PC-3 (cell line): ENCODE measurements at regions not wholly inside any gene's neighbourhood (a gene's known extent, or its start where the extent isn't known, plus 50 kb on each side); places are given as distances from the start of the nearest gene placed in this dataset.

ENCODE experiments used
- ATAC-seq: fragments of 200-7000 bp; cut with Tn5 transposase; 2 replicates; pipeline ENCODE4 v1.9.1; 2020; ENCODE audit warnings: mild to moderate bottlenecking, moderate library complexity
- BruUV-seq: library from RNA; stranded (reverse); fragments of 400-500 nt; replicated peaks from 2 replicates; lab custom pipeline; 2021; lab: Mats Ljungman, UMichigan
- CTCF ChIA-PET: fragments of 300-600 bp; sonication (Branson Sonifier 250); formaldehyde crosslinking; loops from one replicate; lab custom pipeline; 2022; ENCODE audit warnings: antibody characterized with exemption; lab: Charles Lee
- POLR2A ChIA-PET: fragments of 300-600 bp; sonication (Branson Sonifier 250); formaldehyde crosslinking; loops from one replicate; lab custom pipeline; 2022; ENCODE audit warnings: antibody characterized with exemption; ENCODE audit not compliant: unreplicated experiment; lab: Charles Lee
- DNase-seq: peaks from one replicate; pipeline ENCODE4 v3.0.0-alpha.2; 2015
- H2AFZ ChIP-seq: fragments of 300-600 bp; sonication (generic); 2 replicates; pipeline ENCODE4 v1.6.0; 2016; ENCODE audit warnings: antibody characterized with exemption, low read length
- H3F3A ChIP-seq: fragments of 300-600 bp; sonication (generic); one replicate; pipeline ENCODE4 v1.6.0; 2017; ENCODE audit warnings: antibody characterized with exemption, low read length, control low read depth, mild to moderate bottlenecking; ENCODE audit not compliant: unreplicated experiment
- H3K27ac ChIP-seq: fragments of 300-600 bp; sonication (generic); 2 replicates; pipeline ENCODE4 v1.5.1; 2016; ENCODE audit warnings: mild to moderate bottlenecking, low read length
- H3K27me3 ChIP-seq: fragments of 300-600 bp; sonication (generic); 2 replicates; pipeline ENCODE4 v1.6.1; 2016; ENCODE audit warnings: low read length, mixed read lengths
- H3K36me3 ChIP-seq: fragments of 300-600 bp; sonication (generic); 2 replicates; pipeline ENCODE4 v1.6.1; 2016; ENCODE audit warnings: low read depth, mixed run types, low read length, mixed read lengths
- H3K4me1 ChIP-seq: fragments of 300-600 bp; sonication (generic); 2 replicates; pipeline ENCODE4 v1.5.1; 2016; ENCODE audit warnings: low read length; ENCODE audit not compliant: insufficient read depth
- H3K4me2 ChIP-seq: fragments of 300-600 bp; sonication (generic); 2 replicates; pipeline ENCODE4 v1.6.0; 2016; ENCODE audit warnings: low read length
- H3K4me3 ChIP-seq: fragments of 300-600 bp; sonication (generic); 2 replicates; pipeline ENCODE4 v1.5.1; 2016; ENCODE audit warnings: mild to moderate bottlenecking, low read length, mixed read lengths
- H3K79me2 ChIP-seq: fragments of 300-600 bp; sonication (generic); 2 replicates; pipeline ENCODE4 v1.6.1; 2017; ENCODE audit warnings: low read length, mixed read lengths
- H3K9ac ChIP-seq: fragments of 300-600 bp; sonication (generic); 2 replicates; pipeline ENCODE4 v1.6.0; 2016; ENCODE audit warnings: mild to moderate bottlenecking, low read length
- H3K9me2 ChIP-seq: fragments of 300-600 bp; sonication (generic); replicated peaks from 2 replicates; pipeline ENCODE4 v1.6.1; 2016; ENCODE audit warnings: mixed run types, low read length, mixed read lengths
- H3K9me3 ChIP-seq: fragments of 300-600 bp; sonication (generic); 2 replicates; pipeline ENCODE4 v1.6.1; 2016; ENCODE audit warnings: low read length, mixed read lengths
- H4K20me1 ChIP-seq: fragments of 300-600 bp; sonication (generic); 2 replicates; pipeline ENCODE4 v1.6.1; 2016; ENCODE audit warnings: low read length, mixed read lengths
- CTCF ChIP-seq: fragments of 300-600 bp; sonication (generic); conservative IDR thresholded peaks from 2 replicates; pipeline ENCODE4 v1.5.1; 2017; ENCODE audit warnings: antibody characterized with exemption, low read depth, mild to moderate bottlenecking, low read length
- EZH2 ChIP-seq: fragments of 300-600 bp; sonication (generic); IDR thresholded peaks from one replicate; pipeline ENCODE4 v1.6.1; 2017; ENCODE audit warnings: antibody characterized with exemption, mild to moderate bottlenecking, low read length; ENCODE audit not compliant: unreplicated experiment
- EZH2phosphoT487 ChIP-seq: fragments of 300-600 bp; sonication (generic); IDR thresholded peaks from 2 replicates; pipeline ENCODE4 v1.6.1; 2018; ENCODE audit warnings: mild to moderate bottlenecking, antibody characterized with exemption, low read length, borderline replicate concordance
- intact Hi-C: fragments of 100-400 bp; cut with micrococcal nuclease; formaldehyde crosslinking; loops from 2 replicates; pipeline ENCODE4 v1.9.0; 2023

- H3K79me2 ChIP-seq = no peaks in the 10 kb centered on the region
- no peak for DNase-seq
- BruUV-seq = no TSS peak
- no peak for ATAC-seq
- H3K4me3 ChIP-seq = no peak overlapping the region
- H2AFZ ChIP-seq = no peak overlapping the region
- no peaks in the 10 kb centered on the region for H4K20me1 ChIP-seq
- no peaks in the 10 kb centered on the region for H3K27me3 ChIP-seq
- H3K36me3 ChIP-seq = no peaks in the 10 kb centered on the region
- H3K27ac ChIP-seq = no peak overlapping the region
- ChIA-PET CTCF (no interaction called here), POLR2A (no interaction called here)
- TF ChIP-seq EZH2phosphoT487 = no peak
- H3K4me1 ChIP-seq = peaks cover 4% of the 10 kb centered on the region; the same call in 1 of the 2 replicates
- H3F3A ChIP-seq = no peaks in the 10 kb centered on the region
- H3K9me2 ChIP-seq = no peaks in the 10 kb centered on the region
- intact Hi-C loops = no loop called here
- H3K9me3 ChIP-seq = no peaks in the 10 kb centered on the region
- no peak overlapping the region for H3K9ac ChIP-seq
- no peak overlapping the region for H3K4me2 ChIP-seq
Measured at GRCh38 chr5:56482363-56482762, 249.2 kb upstream of the ANKRD55 start.

GRCh38 chr5:56481428-56482357 lies 248.6 kb upstream of the ANKRD55 start:
- ATAC-seq = peak; percentile 50; the same call in 1 of the 2 replicates
- ChIA-PET CTCF (no interaction called here), POLR2A (no interaction called here)
- no peaks in the 10 kb centered on the region for H3K9me3 ChIP-seq
- H3K9ac ChIP-seq = peak overlapping the region; percentile 27
- BruUV-seq = no TSS peak
- peak; percentile 1 for DNase-seq
- intact Hi-C loops = no loop called here
- H3K27me3 ChIP-seq = no peaks in the 10 kb centered on the region
- peak overlapping the region; percentile 82 for H2AFZ ChIP-seq
- H3K36me3 ChIP-seq = no peaks in the 10 kb centered on the region
- no peaks in the 10 kb centered on the region for H3F3A ChIP-seq
- TF ChIP-seq EZH2 (no peak), CTCF (peak; percentile 32; the same call in 1 of the 2 replicates)
- H3K9me2 ChIP-seq = no peaks in the 10 kb centered on the region
- H3K27ac ChIP-seq = no peak overlapping the region
- no peaks in the 10 kb centered on the region for H3K79me2 ChIP-seq
- peaks cover 4% of the 10 kb centered on the region; the same call in 1 of the 2 replicates for H3K4me1 ChIP-seq
- H3K4me3 ChIP-seq = peak overlapping the region; percentile 71
- H4K20me1 ChIP-seq = no peaks in the 10 kb centered on the region
- peak overlapping the region; percentile 91 for H3K4me2 ChIP-seq

DNA sequence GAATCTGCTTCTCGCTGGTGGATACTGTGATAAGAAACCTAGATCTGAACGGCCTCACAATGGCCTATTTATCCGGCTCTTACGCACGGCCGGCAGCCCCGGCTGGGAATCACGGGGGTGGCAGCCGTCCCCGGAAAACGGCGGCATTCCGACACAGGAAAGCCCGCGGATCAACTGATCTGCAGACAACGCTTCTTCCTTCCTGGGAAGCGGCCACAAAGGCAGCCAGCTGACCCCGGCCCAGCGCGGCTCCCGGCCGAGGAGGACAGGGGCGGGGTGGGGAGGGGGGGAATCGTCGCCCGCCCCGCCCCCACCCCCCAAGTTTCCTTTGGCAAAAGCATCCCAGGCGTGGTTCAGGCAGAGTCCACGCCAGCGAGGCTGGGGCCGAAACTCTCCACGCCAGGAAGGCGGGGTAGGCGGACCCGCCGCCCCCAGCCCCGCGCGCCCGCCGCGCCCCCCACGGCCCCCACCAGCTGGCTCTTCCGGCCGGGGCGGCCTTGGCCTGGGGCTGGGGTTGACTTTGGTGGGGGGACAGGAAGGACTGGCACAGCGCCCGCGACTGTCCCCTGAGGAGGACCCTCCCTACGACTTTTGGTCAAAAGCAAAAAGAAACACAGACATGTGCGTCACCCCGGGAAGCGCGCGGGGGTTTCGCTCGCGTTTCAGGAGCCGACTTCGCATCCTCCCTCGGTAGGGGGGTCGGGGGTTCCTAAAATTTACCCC lies 247.7 kb upstream of the ANKRD55 start:
- Histone ChIP-seq H3K4me2 (peak overlapping the region; percentile 91), H4K20me1 (no peaks in the 10 kb centered on the region), H3K27ac (no peak overlapping the region), H3K9ac (peak overlapping the region; percentile 27), H3K36me3 (no peaks in the 10 kb centered on the region), H3K9me3 (no peaks in the 10 kb centered on the region), H2AFZ (peak overlapping the region; percentile 82), H3K4me1 (peaks cover 4% of the 10 kb centered on the region; the same call in 1 of the 2 replicates), H3K27me3 (no peaks in the 10 kb centered on the region), H3K4me3 (peak overlapping the region; percentile 71), H3K9me2 (no peaks in the 10 kb centered on the region), H3F3A (no peaks in the 10 kb centered on the region), H3K79me2 (no peaks in the 10 kb centered on the region)
- CTCF ChIA-PET = no interaction called here
- POLR2A ChIA-PET = no interaction called here
- ATAC-seq (no peak), DNase-seq (peak; percentile 2)
- intact Hi-C loops = no loop called here
- TF ChIP-seq EZH2 = no peak
- TF ChIP-seq CTCF = no peak
- TF ChIP-seq EZH2phosphoT487 = no peak
- BruUV-seq = no TSS peak
